Parathyroid adenoma (tissue), 2 donors: ENCODE measurements at regions not wholly inside any gene's neighbourhood (a gene's known extent, or its start where the extent isn't known, plus 50 kb on each side); places are given as distances from the start of the nearest gene placed in this dataset.

ENCODE experiments used
- H2AFZ ChIP-seq: fragments of 300-600 bp; sonication (generic); one replicate; pipeline ENCODE4 v1.7.0; 2017; ENCODE audit warnings: antibody characterized with exemption, mild to moderate bottlenecking
- H3K27ac ChIP-seq: fragments of 300-600 bp; sonication (generic); one replicate; pipeline ENCODE4 v1.7.0; 2017
- H3K27me3 ChIP-seq: fragments of 300-600 bp; sonication (generic); one replicate; pipeline ENCODE4 v1.7.0; 2017; ENCODE audit warnings: low read length; ENCODE audit not compliant: control insufficient read depth, insufficient read depth
- H3K36me3 ChIP-seq: fragments of 300-600 bp; sonication (generic); one replicate; pipeline ENCODE4 v1.7.0; 2017; ENCODE audit warnings: low read length; ENCODE audit not compliant: control insufficient read depth, insufficient read depth
- H3K4me1 ChIP-seq: fragments of 300-600 bp; sonication (generic); one replicate; pipeline ENCODE4 v1.7.0; 2017; ENCODE audit warnings: control low read depth
- H3K4me2 ChIP-seq: fragments of 300-600 bp; sonication (generic); one replicate; pipeline ENCODE4 v1.7.0; 2017; ENCODE audit warnings: low read length
- H3K4me3 ChIP-seq: fragments of 300-600 bp; sonication (generic); one replicate; pipeline ENCODE4 v1.7.0; 2017; ENCODE audit warnings: low read depth, low read length
- H3K79me2 ChIP-seq: fragments of 300-600 bp; sonication (generic); one replicate; pipeline ENCODE4 v1.7.0; 2017; ENCODE audit warnings: control low read depth
- H3K9ac ChIP-seq: fragments of 300-600 bp; sonication (generic); one replicate; pipeline ENCODE4 v1.7.0; 2017; ENCODE audit warnings: mild to moderate bottlenecking
- H3K9me3 ChIP-seq: fragments of 300-600 bp; sonication (generic); one replicate; pipeline ENCODE4 v1.7.0; 2017; ENCODE audit warnings: low read length; ENCODE audit not compliant: control insufficient read depth
- CTCF ChIP-seq: fragments of 300-600 bp; sonication (generic); IDR thresholded peaks from one replicate; pipeline ENCODE4 v1.7.0; 2017; ENCODE audit warnings: antibody characterized with exemption, mild to moderate bottlenecking
- donor health status: primary hyperparathyroidism.

- TF ChIP-seq CTCF = no peak
- Histone ChIP-seq H3K4me3 (no peak overlapping the region), H3K9me3 (no peaks in the 10 kb centered on the region), H3K36me3 (no peaks in the 10 kb centered on the region), H3K27ac (no peak overlapping the region), H3K4me1 (no peaks in the 10 kb centered on the region), H3K4me2 (no peak overlapping the region), H2AFZ (no peak overlapping the region), H3K79me2 (no peaks in the 10 kb centered on the region), H3K9ac (no peak overlapping the region), H3K27me3 (no peaks in the 10 kb centered on the region)
These were observed 125.0 kb upstream of the ETV6 start for GRCh38 chr12:11524446-11524845.

GRCh38 chr12:11534064-11534463, 115.4 kb upstream of the ETV6 start:
- Histone ChIP-seq H3K4me3 (no peak overlapping the region), H3K4me2 (no peak overlapping the region)

GRCh38 chr12:11535127-11535526, 114.3 kb upstream of the ETV6 start:
- H3K9ac ChIP-seq = no peak overlapping the region
- TF ChIP-seq CTCF = no peak
- no peak overlapping the region for H3K27ac ChIP-seq
- H3K4me3 ChIP-seq = no peak overlapping the region
- no peaks in the 10 kb centered on the region for H3K27me3 ChIP-seq
- no peaks in the 10 kb centered on the region for H3K79me2 ChIP-seq
- H2AFZ ChIP-seq = no peak overlapping the region
- no peak overlapping the region for H3K4me2 ChIP-seq
- H3K9me3 ChIP-seq = no peaks in the 10 kb centered on the region
- H3K36me3 ChIP-seq = no peaks in the 10 kb centered on the region
- H3K4me1 ChIP-seq = no peaks in the 10 kb centered on the region

More at GRCh38 chr12:11534064-11534463, 115.4 kb upstream of the ETV6 start:
- H3K9me3 ChIP-seq = no peaks in the 10 kb centered on the region
- no peak overlapping the region for H3K27ac ChIP-seq
- TF ChIP-seq CTCF = no peak
- H3K79me2 ChIP-seq = no peaks in the 10 kb centered on the region
- H3K4me1 ChIP-seq = no peaks in the 10 kb centered on the region
- H2AFZ ChIP-seq = no peak overlapping the region
- H3K27me3 ChIP-seq = no peaks in the 10 kb centered on the region
- no peak overlapping the region for H3K9ac ChIP-seq
- no peaks in the 10 kb centered on the region for H3K36me3 ChIP-seq

- no peak for TF ChIP-seq CTCF
- H3K9me3 ChIP-seq = no peaks in the 10 kb centered on the region
- no peak overlapping the region for H3K4me3 ChIP-seq
- no peak overlapping the region for H3K27ac ChIP-seq
- no peaks in the 10 kb centered on the region for H3K27me3 ChIP-seq
- H2AFZ ChIP-seq = no peak overlapping the region
- no peak overlapping the region for H3K4me2 ChIP-seq
- H3K4me1 ChIP-seq = no peaks in the 10 kb centered on the region
- no peaks in the 10 kb centered on the region for H3K36me3 ChIP-seq
- no peak overlapping the region for H3K9ac ChIP-seq
- no peaks in the 10 kb centered on the region for H3K79me2 ChIP-seq
These were observed 110.3 kb upstream of the ETV6 start for GRCh38 chr12:11539156-11539555.

GRCh38 chr12:11540156-11540555, 109.3 kb upstream of the ETV6 start:
- Histone ChIP-seq H3K27me3 (no peaks in the 10 kb centered on the region), H3K27ac (no peak overlapping the region), H2AFZ (no peak overlapping the region), H3K4me1 (no peaks in the 10 kb centered on the region), H3K9me3 (no peaks in the 10 kb centered on the region), H3K4me2 (no peak overlapping the region), H3K4me3 (no peak overlapping the region), H3K79me2 (no peaks in the 10 kb centered on the region), H3K36me3 (no peaks in the 10 kb centered on the region), H3K9ac (no peak overlapping the region)
- TF ChIP-seq CTCF = no peak
